22Rv1 (cell line): ENCODE measurements at regions not wholly inside any gene's neighbourhood (a gene's known extent, or its start where the extent isn't known, plus 50 kb on each side); places are given as distances from the start of the nearest gene placed in this dataset.

Source experiments
- H3K27ac ChIP-seq: fragments of 450-650 bp; 2 replicates; pipeline ENCODE4 v1.5.1; 2017
- ZFX ChIP-seq: fragments of 450-650 bp; IDR thresholded peaks from 2 replicates; pipeline ENCODE4 v1.6.1; 2017; ENCODE audit warnings: antibody characterized with exemption, borderline replicate concordance
- TF ChIP-seq, protein P1 (sequence below): fragments of 450-650 bp; IDR thresholded peaks from 2 replicates; pipeline ENCODE4 v1.5.1; 2017; ENCODE audit warnings: mild to moderate bottlenecking

DNA sequence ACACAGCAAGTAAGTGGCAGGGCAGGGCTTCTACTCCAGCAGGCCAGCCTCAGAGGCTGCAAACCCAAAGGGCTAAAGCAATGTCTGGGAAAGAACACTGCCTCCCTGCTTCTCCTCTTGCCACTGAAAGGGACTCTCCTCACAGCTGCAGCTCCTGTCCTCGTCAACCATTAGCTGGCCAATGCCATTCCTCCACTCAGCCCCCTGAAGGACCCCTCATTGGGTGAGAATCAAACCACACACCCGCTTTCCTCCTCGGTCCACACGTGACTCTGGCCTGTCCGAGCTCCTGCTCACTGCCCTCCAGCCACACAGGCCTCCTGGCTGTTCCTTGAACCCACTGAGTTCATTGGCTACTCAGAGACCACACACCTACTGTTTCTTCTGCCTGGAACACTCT is 253.7 kb upstream of the TLE3 start:
- TF ChIP-seq, protein P1, sequence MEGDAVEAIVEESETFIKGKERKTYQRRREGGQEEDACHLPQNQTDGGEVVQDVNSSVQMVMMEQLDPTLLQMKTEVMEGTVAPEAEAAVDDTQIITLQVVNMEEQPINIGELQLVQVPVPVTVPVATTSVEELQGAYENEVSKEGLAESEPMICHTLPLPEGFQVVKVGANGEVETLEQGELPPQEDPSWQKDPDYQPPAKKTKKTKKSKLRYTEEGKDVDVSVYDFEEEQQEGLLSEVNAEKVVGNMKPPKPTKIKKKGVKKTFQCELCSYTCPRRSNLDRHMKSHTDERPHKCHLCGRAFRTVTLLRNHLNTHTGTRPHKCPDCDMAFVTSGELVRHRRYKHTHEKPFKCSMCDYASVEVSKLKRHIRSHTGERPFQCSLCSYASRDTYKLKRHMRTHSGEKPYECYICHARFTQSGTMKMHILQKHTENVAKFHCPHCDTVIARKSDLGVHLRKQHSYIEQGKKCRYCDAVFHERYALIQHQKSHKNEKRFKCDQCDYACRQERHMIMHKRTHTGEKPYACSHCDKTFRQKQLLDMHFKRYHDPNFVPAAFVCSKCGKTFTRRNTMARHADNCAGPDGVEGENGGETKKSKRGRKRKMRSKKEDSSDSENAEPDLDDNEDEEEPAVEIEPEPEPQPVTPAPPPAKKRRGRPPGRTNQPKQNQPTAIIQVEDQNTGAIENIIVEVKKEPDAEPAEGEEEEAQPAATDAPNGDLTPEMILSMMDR = no peak
- TF ChIP-seq ZFX = no peak
- H3K27ac ChIP-seq = no peak overlapping the region

DNA sequence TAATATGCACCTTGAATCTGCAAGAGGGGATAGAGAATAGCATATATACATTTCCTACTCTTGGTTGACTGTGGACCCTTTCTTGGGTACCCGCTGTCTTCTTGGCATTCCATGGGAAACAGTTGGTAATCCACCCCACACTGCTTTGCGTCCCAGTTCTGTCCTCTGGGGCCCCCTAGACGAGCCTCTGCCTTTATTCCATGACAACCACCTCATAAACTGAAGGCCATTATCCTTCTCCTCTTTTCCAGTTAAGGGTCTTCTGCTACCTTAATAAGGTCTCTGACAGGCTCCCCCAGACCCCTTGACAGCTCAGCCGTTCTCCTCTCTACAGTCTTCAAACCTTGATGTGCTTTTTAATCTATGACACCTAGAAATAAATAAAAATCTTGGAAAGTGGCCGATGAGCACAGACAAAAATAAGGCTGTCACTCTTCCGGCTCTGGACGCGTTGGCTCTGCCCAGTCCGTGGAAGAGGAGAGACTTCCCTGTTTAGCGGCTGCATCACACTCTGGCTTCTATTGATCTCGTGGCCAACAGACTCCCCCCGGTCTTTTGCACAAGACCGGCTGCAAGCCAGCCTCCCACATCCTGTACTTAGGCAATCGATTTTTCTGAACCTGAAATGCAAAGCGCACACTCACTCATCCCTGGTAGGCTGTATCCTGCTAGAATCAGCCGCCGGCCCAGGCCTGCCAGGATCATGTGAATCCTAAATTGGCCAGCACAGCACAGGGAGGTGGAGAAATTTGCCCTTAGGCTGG is 251.0 kb upstream of the TLE3 start:
- TF ChIP-seq, protein P1 = no peak
- no peak for TF ChIP-seq ZFX
- no peak overlapping the region for H3K27ac ChIP-seq

DNA sequence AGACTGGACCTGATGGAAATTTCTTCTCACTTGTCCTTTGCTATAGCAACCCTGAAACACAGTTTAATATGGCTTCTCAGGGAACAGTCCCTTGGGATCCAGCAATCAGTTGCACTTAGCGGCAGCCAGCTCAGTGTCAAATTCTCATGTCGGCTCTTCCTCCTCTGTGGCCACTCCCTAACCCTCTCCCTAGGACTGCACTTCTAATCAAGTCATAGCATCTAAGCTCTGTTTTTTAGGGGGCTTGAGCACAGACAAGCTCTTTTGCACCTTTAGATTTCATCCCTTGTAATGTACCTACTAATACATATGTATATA is 250.5 kb upstream of the TLE3 start:
- H3K27ac ChIP-seq = no peak overlapping the region
- TF ChIP-seq ZFX = no peak
- TF ChIP-seq, protein P1 = no peak

DNA sequence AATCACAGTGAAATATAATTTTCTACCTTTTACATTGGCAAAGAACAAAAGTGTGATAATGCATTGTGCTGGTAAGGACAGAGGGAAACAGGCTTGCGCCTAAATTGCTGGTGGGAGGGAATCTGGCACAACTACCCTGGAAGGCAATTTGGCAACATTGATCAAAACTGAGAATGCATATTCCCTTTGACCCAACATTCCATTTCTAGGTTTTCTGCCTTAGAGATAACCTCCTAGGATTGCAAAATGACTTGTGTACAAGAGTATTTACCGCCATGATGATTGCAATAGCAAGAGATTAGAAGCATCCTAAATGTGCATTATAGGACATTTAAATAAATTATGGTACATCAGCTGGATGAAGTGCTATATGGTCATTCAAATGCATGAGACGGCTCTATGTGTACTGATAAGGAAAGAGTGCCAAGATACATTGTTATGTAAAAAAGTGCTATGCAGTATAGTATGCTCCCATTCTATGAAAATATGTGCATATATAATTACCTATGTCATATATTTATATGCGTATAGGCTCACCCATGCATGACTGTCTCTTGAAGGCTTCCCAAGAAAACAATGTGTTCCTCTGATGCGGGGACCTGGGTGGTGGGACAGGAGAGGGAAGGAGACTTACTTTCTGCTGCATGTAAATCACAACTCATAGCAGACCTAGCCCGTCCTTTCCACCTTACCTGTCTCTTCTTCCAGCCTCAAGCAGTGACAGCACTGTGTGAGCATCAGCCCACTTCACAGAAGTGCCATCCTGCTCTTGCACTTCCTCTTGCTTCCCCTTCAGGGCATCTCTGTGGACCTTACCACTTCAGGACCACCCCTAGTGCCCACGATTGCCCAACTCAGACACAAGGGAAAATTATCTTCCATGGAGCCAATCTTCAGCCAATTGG is 249.9 kb upstream of the TLE3 start:
- H3K27ac ChIP-seq = no peak overlapping the region
- TF ChIP-seq, protein P1 = no peak
- TF ChIP-seq ZFX = no peak

DNA sequence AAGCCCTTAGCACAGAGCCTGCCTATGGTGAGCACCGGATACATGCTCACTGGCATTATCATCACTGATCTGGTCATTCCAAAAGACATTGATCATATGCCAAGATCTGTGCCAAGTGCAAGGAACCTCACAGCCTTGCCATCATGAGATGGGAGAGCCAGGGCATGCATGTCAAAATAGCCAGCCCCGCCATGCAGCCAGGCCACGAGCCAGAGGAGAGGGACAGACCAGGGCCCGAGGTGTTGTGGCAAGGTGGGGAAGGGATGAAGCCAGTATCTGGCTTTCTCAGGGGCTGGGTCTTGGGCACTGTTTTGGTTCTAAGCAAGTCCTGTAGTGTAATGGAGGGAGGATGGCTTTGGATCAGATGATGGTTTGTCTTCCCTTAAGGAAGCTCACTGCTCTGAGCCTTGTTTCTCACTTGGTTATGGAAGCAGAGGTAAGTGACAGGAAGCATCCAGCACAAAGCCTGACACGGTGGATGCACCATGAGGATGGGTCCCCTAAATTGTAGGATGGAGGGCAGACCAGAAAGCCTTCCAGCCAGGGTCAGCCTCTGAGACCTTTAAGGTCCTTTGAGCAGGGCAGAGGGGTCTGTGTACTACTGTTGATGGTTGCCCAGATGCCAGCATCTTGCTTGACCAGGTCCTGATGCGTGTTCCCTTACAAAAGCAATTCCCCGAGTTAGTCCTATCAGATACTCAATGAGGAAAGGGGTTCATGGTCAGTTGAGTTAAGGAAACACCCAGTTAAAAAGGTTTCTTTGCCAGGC is 247.7 kb upstream of the TLE3 start:
- TF ChIP-seq ZFX = no peak
- TF ChIP-seq, protein P1 = no peak
- no peak overlapping the region for H3K27ac ChIP-seq

DNA sequence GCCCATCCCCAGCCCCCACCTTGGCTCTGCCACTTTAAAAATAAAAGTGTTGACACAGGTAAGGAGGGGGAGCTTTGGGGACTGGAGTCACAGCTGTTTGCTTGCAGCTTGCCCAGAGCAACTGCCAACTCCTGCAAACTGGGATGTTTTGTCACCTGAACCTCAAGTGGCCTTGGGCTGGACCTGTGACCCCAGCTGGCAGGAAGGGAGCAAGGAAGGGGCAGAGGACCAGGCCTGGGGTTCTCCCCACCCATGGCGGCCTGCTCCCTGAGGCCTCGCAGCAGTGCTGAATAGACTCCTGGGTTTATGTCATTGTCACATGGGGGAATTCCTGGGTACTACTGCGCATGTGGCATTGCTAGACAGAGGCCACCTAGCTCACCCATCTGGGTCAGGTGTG is 246.9 kb upstream of the TLE3 start:
- no peak overlapping the region for H3K27ac ChIP-seq

More for the DNA sequence above, 246.9 kb upstream of the TLE3 start:
- TF ChIP-seq, protein P1 = no peak
- TF ChIP-seq ZFX = no peak
